ENCODE measurements at regions not wholly inside any gene's neighbourhood (a gene's known extent, or its start where the extent isn't known, plus 50 kb on each side); places are given as distances from the start of the nearest gene placed in this dataset.
"Not testable (repeated sequence)": the region's sequence is repeated elsewhere in the genome, so short reads cannot be mapped to it uniquely, and the experiment has no call there.

DNA sequence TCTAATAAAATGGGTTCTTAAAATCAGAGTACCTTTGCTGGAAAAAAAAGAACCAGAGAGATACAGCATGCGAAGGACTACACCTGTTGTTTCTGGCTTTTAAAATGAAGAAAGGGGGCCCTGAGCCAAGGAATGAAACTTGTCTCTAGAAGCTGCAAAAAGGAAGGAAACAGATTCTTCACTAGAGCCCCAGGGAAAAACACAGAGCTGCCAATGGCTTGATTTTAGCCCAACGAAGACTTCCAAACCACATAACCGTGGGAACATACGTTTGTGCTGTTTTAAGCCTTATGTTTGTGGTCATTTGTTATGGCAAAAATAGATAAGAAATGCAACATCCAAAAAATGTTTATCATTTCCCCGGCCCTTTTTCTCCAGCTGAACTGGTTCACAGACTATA, 780.0 kb downstream of the SORCS1 start:
- H3K4me1 Mint-ChIP-seq: no peaks in the 10 kb centered on the region
- H3K9me3 Mint-ChIP-seq: peaks cover 18% of the 10 kb centered on the region
- H3K4me3 Mint-ChIP-seq: no peak overlapping the region
- H3K27ac Mint-ChIP-seq: no peak overlapping the region
- no peaks in the 10 kb centered on the region for H3K27me3 Mint-ChIP-seq
- no peaks in the 10 kb centered on the region for H3K36me3 Mint-ChIP-seq (ENCODE audit: low read depth)
- no peak for ATAC-seq (replicated peaks)

DNA sequence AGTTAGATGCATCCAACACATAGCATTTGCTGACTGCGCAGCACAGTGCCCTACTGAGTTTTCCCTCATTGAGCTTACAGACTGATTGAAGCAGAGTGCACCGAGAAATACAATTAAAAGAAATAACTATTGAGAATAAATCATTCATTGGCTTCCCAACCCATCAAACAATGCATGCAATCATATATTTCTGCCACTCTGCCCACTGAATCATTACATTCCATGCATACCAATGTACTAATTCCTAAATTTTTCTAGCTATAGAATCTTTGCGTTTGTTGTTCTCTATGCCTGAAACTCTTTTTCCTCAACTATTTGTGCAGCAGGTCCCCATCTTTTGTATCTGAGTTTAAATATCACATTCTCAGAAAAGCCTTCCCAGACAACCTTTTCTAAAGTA, 783.8 kb downstream of the SORCS1 start:
- peaks cover 22% of the 10 kb centered on the region for H3K9me3 Mint-ChIP-seq
- no peaks in the 10 kb centered on the region for H3K27me3 Mint-ChIP-seq
- ATAC-seq (replicated peaks): no peak
- no peak overlapping the region for H3K27ac Mint-ChIP-seq
- no peaks in the 10 kb centered on the region for H3K4me1 Mint-ChIP-seq
- H3K36me3 Mint-ChIP-seq (ENCODE audit: low read depth): no peaks in the 10 kb centered on the region
- no peak overlapping the region for H3K4me3 Mint-ChIP-seq

DNA sequence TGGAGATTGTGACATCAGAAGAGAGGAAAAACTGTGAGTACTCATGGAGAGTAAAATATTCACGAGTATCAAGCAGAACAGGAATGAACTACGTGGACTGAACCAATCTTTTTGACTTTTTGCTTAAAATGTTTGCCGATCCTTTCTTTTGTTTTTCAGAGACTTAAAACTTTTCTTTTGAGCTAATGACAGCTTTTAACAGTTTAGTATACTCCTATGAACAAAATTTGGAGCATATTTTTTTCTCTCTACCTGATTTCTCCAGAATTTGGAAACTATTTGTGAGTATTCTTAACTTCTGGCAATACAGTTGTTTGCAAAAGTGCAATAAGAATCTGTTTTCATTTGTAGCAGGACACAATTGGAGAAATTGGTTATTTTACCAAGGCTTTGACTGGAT, 786.3 kb downstream of the SORCS1 start:
- no peak for ATAC-seq (replicated peaks)
- Mint-ChIP-seq H3K36me3 (ENCODE audit: low read depth) (no peaks in the 10 kb centered on the region), H3K27me3 (no peaks in the 10 kb centered on the region), H3K9me3 (peaks cover 21% of the 10 kb centered on the region), H3K4me3 (no peak overlapping the region), H3K4me1 (no peaks in the 10 kb centered on the region), H3K27ac (no peak overlapping the region)

DNA sequence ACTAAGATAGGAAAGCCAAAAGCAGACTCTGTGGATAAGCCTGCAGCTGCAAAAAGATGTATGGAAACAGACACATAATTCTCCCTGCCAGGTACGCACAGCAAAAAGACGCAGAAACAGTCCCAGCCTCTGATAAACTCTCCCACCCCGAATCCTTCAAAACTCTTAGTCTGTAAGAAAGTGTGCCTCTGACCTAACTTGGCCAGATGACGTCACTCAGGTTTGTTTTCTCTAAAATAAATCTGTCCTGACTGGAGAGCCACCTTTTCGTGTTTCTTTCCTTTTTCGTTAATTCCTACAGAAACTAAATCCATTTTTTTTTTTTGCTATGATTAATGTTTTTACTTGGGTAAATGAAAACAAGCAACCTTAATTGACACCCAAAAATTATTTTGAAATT, 793.8 kb downstream of the SORCS1 start:
- Mint-ChIP-seq H3K4me3 (no peak overlapping the region), H3K36me3 (ENCODE audit: low read depth) (no peaks in the 10 kb centered on the region), H3K27ac (no peak overlapping the region), H3K9me3 (peaks cover 3% of the 10 kb centered on the region), H3K4me1 (no peaks in the 10 kb centered on the region), H3K27me3 (no peaks in the 10 kb centered on the region)
- no peak for ATAC-seq (replicated peaks)

DNA sequence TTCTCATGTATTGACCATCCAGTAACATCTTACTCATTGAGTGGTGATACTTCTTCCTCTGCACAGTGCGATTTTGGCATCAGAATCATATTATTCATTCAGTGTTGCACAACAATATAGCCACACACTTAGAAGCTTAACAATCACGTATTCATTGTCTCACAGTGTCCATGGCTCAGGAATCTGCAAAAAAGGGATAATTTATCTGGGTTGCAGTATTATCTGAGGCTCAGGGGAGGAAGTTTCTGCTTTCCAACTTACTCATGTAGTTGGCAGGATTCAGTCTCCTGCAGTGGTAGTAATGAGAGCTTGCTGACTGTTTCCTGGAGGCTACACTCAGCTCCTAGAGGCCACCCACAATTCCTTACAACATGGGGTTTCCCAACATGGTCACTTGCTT, 803.6 kb downstream of the SORCS1 start:
- H3K4me1 Mint-ChIP-seq: no peaks in the 10 kb centered on the region
- H3K9me3 Mint-ChIP-seq: peaks cover 9% of the 10 kb centered on the region
- H3K27ac Mint-ChIP-seq: no peak overlapping the region
- H3K4me3 Mint-ChIP-seq: no peak overlapping the region
- no peaks in the 10 kb centered on the region for H3K27me3 Mint-ChIP-seq
- no peaks in the 10 kb centered on the region for H3K36me3 Mint-ChIP-seq (ENCODE audit: low read depth)
- ATAC-seq (replicated peaks): no peak

DNA sequence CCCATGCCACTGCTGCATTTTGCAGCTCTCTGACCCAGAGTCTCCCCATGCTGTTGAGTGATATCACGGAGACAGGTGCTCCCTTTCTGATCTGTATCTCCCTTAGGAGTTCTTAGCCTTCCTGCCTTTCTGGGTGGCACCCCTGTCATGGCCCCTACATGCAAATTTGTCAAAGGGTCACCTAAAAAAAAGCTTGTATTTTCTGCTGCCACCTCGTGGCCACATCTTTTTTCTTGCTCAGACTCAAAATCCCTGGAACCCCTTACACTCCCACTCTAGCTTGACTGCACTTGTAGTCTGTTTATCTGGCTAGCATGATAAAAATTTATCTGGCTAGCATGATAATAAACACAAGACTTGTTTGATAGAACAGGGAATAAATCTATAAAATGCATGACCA, 809.1 kb downstream of the SORCS1 start:
- ATAC-seq (replicated peaks): no peak
- Mint-ChIP-seq H3K4me1 (no peaks in the 10 kb centered on the region), H3K36me3 (ENCODE audit: low read depth) (no peaks in the 10 kb centered on the region), H3K4me3 (no peak overlapping the region), H3K27me3 (no peaks in the 10 kb centered on the region), H3K27ac (no peak overlapping the region), H3K9me3 (peaks cover 8% of the 10 kb centered on the region)

DNA sequence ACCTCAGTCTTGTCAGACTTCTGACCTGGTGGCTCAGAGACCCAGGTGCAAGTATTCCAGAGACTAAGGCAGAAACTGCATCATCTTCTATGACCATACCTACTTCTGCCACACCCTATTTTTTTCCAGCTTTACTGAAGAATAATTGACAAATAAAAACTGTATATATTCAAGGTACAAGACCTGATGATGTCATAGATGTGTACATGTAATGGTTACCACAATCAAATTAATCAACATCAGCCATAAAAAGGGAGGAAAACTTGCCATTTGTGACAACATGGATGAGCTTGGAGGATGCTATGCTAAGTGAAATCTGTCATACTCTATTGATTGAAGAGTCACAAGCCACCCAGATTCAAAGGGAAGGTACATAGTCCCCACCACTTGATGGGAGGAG, 815.6 kb downstream of the SORCS1 start:
- Mint-ChIP-seq H3K27me3 (no peaks in the 10 kb centered on the region), H3K36me3 (ENCODE audit: low read depth) (no peaks in the 10 kb centered on the region), H3K4me3 (no peak overlapping the region), H3K4me1 (no peaks in the 10 kb centered on the region), H3K27ac (no peak overlapping the region), H3K9me3 (peaks cover 7% of the 10 kb centered on the region)
- ATAC-seq (replicated peaks): no peak

DNA sequence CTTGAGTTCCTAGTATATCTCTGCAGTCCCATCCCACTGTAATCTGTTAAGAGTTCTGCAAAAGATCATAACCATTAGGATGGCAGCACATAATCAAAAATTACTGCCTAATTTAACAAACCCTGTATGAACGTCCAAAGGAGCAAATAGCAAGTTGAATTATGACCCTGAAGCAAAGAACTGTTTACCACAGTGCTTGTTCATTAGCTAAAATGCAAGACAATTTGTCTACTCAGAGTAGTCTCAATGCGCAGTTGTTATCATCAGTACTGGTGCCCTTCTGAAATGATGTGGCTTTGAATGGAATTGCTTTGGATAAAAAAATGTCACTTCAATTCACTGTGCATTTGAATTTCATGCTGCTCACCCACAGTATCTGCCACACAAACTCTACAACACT, 817.0 kb downstream of the SORCS1 start:
- Mint-ChIP-seq H3K4me1 (no peaks in the 10 kb centered on the region), H3K27ac (no peak overlapping the region), H3K27me3 (no peaks in the 10 kb centered on the region), H3K36me3 (ENCODE audit: low read depth) (no peaks in the 10 kb centered on the region), H3K4me3 (no peak overlapping the region), H3K9me3 (peaks cover 7% of the 10 kb centered on the region)
- no peak for ATAC-seq (replicated peaks)

DNA sequence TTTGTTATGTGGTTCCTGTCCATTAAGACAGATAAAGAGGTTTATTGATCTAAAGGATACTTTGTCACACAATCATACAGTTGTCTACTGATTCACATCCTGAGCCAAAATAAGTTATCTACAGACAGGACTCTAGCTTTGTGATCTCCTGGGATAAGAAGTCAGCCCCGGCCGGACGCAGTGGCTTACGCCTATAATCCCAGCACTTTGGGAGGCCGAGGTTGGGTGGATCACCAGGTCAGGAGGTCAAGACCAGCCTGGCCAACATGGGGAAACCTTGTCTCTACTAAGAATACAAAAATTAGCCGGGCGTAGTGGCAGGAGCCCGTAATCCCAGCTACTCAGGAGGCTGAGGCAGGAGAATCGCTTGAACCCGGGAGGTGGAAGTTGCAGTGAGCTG, 821.0 kb downstream of the SORCS1 start:
- not testable (repeated sequence) for H3K4me3 Mint-ChIP-seq; H3K4me1 Mint-ChIP-seq; H3K36me3 Mint-ChIP-seq (ENCODE audit: low read depth); ATAC-seq (replicated peaks); H3K27me3 Mint-ChIP-seq; H3K9me3 Mint-ChIP-seq; H3K27ac Mint-ChIP-seq

DNA sequence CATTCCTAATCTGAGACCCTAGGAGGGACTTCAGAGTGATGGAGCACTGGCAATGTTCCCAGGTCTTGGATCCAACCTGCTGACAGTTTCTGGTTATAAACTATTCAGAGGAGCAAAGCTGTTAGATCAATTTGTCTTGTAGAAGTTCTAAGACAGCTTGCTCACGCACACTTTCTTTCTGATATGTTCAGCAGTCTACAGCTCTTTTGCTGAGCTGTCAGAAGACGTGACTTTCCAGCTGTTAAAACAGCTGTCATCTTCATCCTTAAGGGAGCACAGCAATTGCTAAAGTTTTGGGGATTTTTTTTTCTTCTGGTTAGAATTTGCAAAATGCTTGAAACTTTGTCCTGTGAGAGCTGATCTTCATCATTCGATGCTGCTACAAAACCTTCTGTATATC, 823.1 kb downstream of the SORCS1 start:
- no peaks in the 10 kb centered on the region for H3K9me3 Mint-ChIP-seq
- no peaks in the 10 kb centered on the region for H3K36me3 Mint-ChIP-seq (ENCODE audit: low read depth)
- H3K27ac Mint-ChIP-seq: no peak overlapping the region
- no peak overlapping the region for H3K4me3 Mint-ChIP-seq
- H3K27me3 Mint-ChIP-seq: no peaks in the 10 kb centered on the region
- ATAC-seq (replicated peaks): no peak
- no peaks in the 10 kb centered on the region for H3K4me1 Mint-ChIP-seq

DNA sequence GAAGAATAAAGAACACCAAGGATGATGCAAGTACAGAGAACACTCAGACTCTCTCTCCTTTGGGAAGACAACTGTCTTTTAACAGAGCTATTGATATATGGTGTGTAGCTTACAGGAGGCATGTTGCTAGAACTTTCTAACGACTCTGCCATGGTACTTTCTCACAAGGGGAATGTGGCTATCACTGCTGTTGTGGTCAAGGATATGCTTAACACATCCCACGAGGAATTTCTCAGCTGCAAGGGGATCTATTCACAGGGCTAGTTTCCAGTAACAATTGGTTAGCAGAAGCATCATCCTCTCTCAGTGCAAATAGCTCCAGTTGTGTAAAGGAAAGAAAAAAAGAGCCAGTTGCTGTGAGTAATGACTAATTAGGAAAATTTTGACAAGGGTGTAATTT, 826.0 kb downstream of the SORCS1 start:
- H3K27me3 Mint-ChIP-seq: no peaks in the 10 kb centered on the region
- no peaks in the 10 kb centered on the region for H3K4me1 Mint-ChIP-seq
- no peaks in the 10 kb centered on the region for H3K36me3 Mint-ChIP-seq (ENCODE audit: low read depth)
- ATAC-seq (replicated peaks): no peak
- no peak overlapping the region for H3K27ac Mint-ChIP-seq
- H3K4me3 Mint-ChIP-seq: no peak overlapping the region
- no peaks in the 10 kb centered on the region for H3K9me3 Mint-ChIP-seq

DNA sequence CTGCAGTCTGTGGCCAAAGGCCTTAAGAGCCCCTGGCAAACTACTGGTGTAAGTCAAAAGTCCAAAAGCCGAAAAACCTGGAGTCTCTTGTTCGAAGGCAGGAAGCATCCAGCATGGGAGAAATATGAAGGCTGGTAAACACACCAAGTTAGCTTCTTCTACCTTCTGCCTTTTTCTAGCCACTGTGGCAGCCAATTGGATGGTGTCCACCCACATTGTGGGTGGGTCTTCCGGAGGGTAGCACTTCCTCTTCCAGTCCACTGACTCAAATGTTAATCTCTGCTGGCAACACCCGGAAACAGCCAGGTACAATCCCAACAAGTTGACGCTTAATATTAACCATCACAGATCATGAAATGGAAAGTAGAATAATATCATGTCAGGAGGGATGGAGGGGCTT, 827.6 kb downstream of the SORCS1 start:
- no peak overlapping the region for H3K4me3 Mint-ChIP-seq
- H3K4me1 Mint-ChIP-seq: no peaks in the 10 kb centered on the region
- no peak overlapping the region for H3K27ac Mint-ChIP-seq
- no peaks in the 10 kb centered on the region for H3K36me3 Mint-ChIP-seq (ENCODE audit: low read depth)
- no peak for ATAC-seq (replicated peaks)
- H3K9me3 Mint-ChIP-seq: no peaks in the 10 kb centered on the region
- no peaks in the 10 kb centered on the region for H3K27me3 Mint-ChIP-seq

DNA sequence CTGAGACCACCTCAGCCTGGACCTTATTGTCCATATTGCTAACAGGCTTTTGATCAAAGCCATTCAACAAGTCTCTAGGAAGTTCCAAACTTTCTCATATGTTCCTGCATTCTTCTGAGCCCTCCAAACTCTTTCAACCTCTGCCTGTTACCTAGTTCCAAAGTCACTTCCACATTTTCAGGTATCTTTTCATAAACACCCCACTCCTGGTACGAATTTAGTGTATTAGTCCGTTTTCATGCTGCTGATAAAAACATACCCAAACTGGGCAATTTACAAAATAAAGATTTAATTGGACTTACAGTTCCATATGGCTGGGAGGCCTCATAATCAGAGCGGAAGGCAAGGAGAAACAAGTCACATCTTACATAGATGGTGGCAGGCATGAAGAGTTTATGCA, 836.8 kb downstream of the SORCS1 start:
- peaks cover 14% of the 10 kb centered on the region for H3K9me3 Mint-ChIP-seq
- H3K4me3 Mint-ChIP-seq: no peak overlapping the region
- no peak overlapping the region for H3K27ac Mint-ChIP-seq
- H3K4me1 Mint-ChIP-seq: no peaks in the 10 kb centered on the region
- no peak for ATAC-seq (replicated peaks)
- H3K27me3 Mint-ChIP-seq: no peaks in the 10 kb centered on the region
- no peaks in the 10 kb centered on the region for H3K36me3 Mint-ChIP-seq (ENCODE audit: low read depth)

DNA sequence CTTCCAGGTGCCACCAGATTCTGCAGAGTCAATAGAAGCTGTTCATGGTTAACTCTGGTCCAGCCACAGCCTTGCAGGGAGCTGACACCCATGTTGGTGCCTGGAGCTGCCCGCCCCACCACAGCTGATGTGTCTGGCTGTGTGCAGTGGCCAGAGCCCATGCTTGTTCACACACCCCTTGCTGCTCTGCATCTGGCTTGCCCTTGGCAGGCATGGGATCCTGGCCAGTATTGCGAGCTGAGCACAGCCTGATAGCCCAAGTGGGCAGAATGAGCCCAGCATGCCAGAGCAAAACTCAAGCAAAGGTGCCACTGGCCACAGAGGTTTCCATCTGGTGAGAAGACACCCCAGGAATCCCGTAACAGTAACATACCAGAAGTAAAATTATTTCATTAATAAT, 843.6 kb downstream of the SORCS1 start:
- no peaks in the 10 kb centered on the region for H3K36me3 Mint-ChIP-seq (ENCODE audit: low read depth)
- no peaks in the 10 kb centered on the region for H3K27me3 Mint-ChIP-seq
- H3K27ac Mint-ChIP-seq: no peak overlapping the region
- peaks cover 11% of the 10 kb centered on the region for H3K9me3 Mint-ChIP-seq
- H3K4me3 Mint-ChIP-seq: no peak overlapping the region
- H3K4me1 Mint-ChIP-seq: no peaks in the 10 kb centered on the region
- no peak for ATAC-seq (replicated peaks)

DNA sequence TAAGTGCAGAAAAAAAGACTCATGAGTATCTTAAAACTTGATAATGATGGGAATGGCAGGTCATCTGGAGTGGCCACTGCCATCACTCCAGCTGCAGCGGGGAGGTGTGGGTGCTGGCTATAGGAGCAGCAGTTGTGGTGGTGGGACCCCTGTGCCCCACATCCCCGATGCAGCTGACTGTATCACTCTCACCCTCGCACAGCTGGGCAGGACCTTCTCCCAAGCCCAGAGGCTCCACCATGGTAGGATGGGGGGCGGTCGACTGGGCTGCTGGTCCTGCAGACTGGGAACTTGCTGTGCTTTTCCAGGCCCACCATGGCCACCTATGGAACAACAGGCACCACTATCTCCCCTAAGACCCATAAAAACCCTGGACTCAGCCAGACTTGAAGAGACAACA, 844.4 kb downstream of the SORCS1 start:
- no peak for ATAC-seq (replicated peaks)
- no peak overlapping the region for H3K4me3 Mint-ChIP-seq
- no peaks in the 10 kb centered on the region for H3K27me3 Mint-ChIP-seq
- no peaks in the 10 kb centered on the region for H3K36me3 Mint-ChIP-seq (ENCODE audit: low read depth)
- H3K27ac Mint-ChIP-seq: no peak overlapping the region
- no peaks in the 10 kb centered on the region for H3K4me1 Mint-ChIP-seq
- peaks cover 12% of the 10 kb centered on the region for H3K9me3 Mint-ChIP-seq

DNA sequence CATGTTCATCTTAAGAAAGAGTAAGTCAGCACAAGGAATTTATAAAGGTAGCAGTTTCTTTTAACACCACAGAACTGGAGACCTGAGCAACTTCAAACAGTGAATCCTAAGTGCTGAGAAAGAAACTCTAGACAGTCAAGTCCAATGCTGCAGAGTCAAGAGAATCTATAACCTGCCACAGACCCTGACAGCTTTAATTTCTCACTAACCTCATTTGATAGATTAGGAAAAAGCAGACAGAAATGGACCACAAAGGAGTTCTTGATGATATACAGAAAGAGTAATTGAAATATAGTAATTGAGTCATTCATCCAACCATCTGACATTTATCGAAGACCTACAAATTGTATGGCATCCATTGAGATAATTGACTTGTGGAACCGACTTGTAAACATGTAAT, 847.0 kb downstream of the SORCS1 start:
- no peaks in the 10 kb centered on the region for H3K36me3 Mint-ChIP-seq (ENCODE audit: low read depth)
- H3K9me3 Mint-ChIP-seq: peaks cover 8% of the 10 kb centered on the region
- ATAC-seq (replicated peaks): no peak
- H3K27me3 Mint-ChIP-seq: no peaks in the 10 kb centered on the region
- no peaks in the 10 kb centered on the region for H3K4me1 Mint-ChIP-seq
- no peak overlapping the region for H3K27ac Mint-ChIP-seq
- no peak overlapping the region for H3K4me3 Mint-ChIP-seq
